GM19324 (cell line): ENCODE measurements at regions not wholly inside any gene's neighbourhood (a gene's known extent, or its start where the extent isn't known, plus 50 kb on each side); places are given as distances from the start of the nearest gene placed in this dataset.
"Not testable (repeated sequence)": the region's sequence is repeated elsewhere in the genome, so short reads cannot be mapped to it uniquely, and the experiment has no call there.

ENCODE experiments used
- ATAC-seq: cut with Tn5 transposase; IDR thresholded peaks from one replicate; pipeline ENCODE4 v1.9.1; 2021; ENCODE audit warnings: mild to moderate bottlenecking, moderate library complexity; ENCODE audit not compliant: unreplicated experiment, low FRiP score

DNA sequence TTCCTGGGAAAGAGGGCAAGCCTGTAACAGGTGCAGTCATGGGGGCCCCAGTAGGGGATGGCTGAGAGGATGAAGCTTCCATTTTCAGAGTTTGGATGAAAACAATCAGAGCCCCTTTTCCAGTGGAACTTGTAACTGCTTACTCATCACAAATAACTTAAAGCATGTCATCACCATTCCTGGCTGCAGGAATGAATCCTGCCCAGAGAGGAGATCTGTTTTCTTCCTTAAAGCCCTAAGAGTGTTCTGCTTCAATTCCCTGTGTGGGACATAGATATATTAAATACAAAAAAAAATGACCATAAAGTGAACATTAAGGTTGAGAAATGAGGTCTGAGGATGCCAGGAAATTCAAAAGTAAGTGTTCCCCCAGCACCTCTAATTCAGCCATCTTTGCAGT is 183.4 kb upstream of the MEIS1 start:
- ATAC-seq: no peak

DNA sequence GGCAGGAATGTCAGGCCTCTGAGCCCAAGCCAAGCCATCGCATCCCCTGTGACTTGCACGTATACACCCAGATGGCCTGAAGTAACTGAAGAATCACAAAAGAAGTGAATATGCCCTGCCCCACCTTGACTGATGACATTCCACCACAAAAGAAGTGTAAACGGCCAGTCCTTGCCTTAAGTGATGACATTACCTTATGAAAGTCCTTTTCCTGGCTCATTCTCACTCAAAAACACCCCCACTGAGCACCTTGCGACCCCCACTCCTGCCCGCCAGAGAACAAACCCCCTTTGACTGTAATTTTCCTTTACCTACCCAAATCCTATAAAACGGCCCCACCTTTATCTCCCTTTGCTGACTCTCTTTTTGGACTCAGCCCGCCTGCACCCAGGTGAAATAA is 185.8 kb upstream of the MEIS1 start:
- ATAC-seq: not testable (repeated sequence)

DNA sequence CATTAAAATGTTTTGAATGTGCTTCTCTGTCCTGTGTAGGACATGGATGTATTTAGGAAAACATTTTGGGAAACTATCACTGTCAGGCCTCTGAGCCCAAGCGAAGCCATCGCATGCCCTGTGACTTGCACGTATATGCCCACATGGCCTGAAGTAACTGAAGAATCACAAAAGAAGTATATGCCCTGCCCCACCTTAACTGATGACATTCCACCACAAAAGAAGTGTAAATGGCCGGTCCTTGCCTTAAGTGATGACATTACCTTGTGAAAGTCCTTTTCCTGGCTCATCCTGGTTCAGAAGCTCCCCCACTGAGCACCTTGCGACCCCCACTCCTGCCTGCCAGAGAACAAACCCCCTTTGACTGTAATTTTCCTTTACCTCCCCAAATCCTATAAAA is 191.1 kb upstream of the MEIS1 start:
- ATAC-seq: not testable (repeated sequence)

DNA sequence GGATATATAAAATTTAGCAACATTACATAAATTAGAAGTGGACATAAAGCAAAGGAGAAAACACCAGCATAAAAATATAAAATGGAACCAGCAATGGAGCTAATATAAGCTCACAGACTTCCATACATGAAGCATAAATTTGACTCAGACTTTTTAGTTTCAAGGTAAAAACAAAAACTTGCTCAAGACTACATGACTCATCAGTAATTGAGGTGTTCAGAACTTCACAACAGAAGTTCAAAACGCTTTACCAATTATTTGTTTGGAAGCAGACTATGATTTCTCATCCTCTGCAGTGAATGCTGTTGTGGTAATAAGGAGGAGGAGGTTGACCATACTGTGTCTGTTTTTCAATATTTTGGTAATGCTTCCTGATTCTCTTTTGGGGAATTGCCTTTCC is 192.0 kb upstream of the MEIS1 start:
- ATAC-seq: not testable (repeated sequence)

DNA sequence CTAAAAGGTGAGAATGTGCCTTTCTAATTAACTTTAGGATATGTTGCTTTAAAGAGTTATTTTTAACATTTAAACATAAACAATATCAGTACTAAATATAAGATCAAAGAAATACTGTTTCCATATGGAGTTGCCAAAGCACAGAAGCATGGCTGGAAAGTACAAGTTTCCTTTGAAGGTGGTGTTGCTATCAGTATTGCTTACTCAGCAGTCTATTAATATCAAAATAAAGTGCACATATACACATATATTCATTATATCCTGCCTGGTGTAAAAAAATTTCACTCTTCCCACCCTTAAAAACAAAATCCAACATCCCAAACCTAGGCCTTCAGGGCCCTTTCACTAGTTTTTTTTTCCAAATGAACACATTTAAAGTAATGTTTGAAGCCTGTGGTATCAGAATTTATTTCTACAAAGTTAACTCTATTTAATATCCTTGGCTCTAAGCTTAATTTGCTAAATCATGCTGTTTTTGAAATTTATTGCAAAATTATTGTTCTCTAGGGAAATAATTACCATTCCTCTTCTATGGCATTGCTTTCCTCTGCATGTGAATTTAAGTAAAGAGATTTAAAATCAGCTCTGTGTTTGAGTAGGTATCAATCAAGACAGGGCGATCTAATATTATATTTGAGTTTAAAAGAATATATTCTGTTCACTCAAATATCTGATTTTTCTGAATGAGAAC is 192.7 kb upstream of the MEIS1 start:
- no peak for ATAC-seq

DNA sequence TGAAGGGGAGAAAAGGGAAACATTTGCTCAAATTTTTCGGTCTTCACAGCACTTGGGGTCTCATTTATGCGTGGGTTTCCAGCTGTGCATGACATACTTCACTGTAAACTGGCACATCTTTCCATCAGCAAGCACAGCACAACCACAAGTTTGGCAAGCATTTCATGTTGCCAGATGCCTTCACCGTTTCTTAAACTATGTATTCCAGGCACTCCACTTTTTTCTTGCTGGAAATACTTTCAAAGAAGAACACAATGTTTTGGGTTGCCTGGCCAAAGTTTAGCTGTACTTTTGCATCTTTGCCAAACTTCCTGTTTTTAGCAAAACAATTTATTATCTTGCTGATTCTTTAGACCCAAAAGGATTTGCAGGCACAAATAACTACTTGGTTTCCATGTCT is 194.6 kb upstream of the MEIS1 start:
- no peak for ATAC-seq

DNA sequence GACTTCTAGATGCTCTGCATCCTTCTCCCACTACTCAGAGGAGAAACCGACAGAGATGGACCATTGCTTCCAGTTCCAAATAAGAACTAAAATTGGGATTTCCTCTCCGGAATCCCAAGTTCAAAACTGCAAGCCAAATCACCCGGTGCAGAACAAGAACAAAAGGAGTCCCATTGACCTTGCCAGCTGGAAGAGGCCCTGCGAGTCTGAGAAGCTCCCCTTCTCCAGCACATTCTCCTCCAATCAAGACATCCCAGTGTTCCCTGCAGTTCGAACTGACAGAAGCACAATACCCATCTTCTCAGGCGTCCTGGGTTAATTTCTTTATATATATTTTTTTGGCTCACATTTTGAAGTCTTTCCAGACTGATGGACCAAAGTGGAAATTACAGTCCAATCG is 195.3 kb upstream of the MEIS1 start:
- no peak for ATAC-seq

DNA sequence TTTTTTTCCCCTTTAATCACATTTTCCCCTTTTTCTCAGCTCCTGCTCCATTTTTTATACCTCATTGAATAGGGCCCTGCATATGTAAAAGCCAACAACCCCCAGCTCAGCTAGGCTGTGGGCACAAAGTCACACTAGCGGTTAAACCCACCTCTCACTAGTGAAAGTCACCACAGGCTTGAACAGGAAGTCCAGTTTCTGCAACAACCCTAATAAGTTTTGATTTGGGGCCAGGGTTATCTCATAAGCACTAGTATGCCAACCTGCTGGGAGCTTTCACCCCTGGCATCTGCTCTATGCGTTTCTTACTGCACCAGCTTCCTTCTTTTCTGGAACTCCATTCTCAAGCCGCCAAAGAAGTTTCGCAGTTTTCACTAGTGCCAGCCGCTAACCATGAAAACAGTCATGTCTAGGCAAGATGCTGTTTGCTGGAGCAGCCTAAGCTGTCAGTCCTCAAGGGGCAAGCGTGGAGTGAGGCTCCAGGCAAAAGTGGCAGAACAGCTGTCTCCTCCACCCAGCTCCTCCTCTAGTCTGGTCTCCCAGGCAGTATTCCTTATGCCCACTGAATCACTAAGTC is 197.0 kb upstream of the MEIS1 start:
- no peak for ATAC-seq

DNA sequence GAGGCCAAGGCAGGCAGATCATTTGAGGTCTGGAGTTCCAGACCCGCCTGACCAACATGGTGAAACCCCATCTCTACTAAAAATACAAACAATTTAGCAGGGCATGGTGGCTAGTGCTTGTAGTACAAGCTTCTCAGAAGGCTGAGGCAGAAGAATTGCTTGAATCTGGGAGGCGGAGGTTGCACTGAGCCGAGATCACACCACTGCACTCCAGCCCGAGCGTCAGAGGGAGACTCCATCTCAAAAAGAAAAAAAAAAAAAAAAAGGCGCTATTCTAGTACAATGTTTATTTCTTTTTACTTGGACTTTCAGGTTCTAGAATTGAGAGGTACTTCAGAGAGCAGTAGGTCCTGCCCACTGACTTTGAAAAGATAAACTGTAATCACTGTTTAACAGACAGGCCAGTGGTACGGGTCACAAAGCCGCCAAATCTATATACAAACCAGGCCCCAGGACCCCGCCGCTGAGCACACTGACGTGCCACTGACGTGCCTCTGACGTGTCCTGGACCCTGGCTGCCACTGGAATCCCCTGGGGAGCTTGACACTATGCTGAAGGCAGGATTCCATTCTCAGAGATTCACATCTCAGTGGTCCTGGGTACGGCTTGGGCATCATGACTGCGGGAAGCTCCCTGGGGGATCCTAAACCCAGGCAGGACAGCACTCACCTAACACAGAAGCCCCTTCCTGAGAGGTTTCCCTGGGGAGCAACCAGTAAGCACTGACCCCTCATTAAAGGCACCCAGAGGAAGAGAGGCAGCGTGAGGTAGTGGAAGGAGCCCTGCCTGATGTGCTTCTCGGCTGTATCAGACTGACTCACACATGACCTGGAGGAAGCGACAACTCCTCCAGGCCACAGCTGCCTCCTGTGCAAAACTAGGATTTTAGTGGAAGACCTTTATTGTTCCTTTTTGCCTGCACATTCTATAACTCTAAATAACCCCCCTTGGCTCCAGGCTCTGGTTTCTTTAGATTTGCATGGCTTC is 197.8 kb upstream of the MEIS1 start:
- no peak for ATAC-seq

DNA sequence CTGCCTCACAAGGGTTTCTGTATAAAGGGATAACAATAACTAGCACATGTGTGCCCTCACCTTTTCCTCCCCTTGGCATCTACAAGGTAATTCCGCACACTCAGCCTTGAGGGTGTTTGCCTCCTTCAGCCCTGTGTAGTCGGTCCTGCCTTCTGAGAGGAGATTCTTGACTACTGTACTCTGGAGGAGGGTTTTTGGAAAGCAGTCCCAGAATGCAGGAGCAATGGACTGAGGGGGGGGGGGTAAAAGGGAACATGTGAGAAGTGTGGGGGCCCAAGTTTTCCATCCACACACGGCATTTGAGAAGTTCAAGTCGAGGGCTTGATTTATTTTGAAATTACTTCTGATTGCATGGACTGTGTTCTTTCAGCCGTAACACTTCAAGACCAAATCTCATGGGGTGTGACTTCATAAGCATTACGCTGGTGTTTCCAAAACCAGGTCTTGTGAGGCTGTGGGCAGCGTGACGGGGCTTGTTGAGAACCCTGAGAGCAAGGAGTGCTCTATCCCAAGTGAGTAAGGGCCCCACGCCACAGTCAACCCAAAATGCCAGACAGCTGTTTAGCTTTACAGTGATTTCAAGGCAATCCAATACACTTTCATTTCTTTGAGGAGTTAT is 198.7 kb upstream of the MEIS1 start:
- ATAC-seq: no peak

DNA sequence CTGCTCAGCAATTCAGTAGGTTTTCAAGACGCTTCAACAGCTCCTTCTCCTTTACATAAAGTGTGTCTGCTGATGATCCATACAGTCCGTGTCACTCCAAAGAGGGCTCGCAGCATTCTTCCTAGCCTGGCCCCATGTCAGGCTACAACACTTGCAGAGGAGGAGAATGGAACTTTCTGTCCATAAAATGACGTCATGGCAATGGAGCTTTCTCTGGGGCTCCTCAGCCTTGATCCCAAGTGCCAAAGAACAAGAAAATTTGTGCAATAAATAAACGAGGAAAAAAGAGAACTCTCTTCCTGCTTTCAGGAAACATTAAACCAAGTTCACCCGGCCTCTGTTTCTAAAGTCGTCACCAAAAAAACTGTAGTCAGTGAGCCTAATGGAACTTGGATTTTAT is 199.5 kb upstream of the MEIS1 start:
- no peak for ATAC-seq

DNA sequence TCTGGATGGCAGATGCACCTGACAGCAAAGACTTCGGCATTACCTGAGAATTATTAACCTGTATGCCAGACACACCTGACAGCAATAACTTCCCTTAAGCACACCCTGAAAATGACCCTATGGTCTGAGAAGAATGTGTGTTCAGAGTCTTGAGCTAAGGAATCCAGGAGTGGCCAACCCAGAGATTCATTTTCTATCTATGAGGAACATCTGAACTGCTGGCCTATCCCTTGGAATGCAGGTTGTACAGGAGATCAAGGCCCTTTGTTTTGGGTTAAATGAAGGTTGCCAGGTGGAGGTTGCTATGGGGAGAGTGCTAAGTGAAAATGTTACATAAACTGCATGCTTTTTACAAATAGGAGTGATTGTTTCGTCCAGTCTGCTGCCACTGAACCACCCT is 200.9 kb upstream of the MEIS1 start:
- ATAC-seq: no peak

DNA sequence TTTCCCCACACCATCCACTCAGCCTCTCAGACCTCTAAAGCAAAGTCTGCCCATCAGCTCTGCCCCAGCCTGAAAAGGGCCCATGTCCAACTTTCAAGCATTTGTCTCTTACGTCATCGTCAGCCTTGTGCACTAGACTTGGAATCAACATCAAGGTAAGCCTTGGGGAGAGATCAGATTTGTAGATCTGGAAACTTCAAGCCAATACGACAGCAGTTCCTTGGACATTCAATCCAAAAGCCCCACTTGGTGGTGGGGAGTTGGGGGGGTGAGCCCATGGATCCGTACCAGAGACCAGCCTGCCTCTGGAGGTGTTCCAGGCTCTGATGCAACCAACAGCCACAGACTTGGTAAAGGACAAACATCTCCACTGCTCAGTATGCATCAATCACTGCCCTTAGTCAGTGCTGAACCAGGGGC is 206.8 kb upstream of the MEIS1 start:
- no peak for ATAC-seq

DNA sequence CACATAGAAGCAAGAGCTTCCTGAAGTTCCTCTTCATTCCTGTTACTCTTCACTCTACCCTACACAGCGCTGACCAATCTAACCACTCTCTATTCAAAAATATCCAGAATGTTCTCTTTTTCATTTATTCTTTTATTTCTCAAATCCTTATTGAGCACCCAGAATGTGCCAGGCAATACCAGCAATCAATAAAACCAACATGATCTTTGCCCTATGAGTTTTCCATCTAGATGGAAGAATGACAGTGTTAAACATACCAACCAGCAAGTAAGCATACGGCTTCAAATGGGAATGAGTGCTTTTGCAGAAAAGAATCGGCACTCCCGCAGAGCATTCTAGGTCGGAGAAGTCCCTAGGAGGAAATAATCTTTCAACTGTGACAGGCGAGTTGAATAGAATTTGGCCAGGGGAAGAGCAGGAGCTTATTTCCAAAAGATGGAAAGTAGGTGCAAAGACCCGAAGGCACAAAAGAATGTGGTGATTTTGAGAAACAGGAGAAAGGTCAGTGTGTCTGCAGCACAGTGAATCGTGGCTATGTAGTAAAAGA is 217.8 kb upstream of the MEIS1 start:
- ATAC-seq: no peak

DNA sequence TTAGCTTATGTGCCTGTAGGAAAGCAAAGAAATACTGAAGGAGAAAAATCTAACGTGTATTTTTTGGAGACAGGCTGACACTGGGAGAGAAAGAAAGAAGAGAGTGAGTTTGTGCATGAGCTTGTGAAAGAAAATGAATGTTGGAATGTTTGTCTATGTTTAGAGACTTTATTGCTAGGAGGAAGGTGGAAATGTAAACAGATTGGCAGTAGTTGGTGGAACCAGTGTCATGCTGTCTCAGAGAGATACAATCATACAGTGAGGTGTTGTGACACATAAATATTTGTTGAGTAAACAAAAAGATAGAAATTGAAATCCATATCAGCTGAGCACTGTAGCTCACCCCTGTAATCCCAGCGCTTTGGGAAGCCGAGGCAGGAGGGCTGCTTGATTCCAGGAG is 222.2 kb upstream of the MEIS1 start:
- no peak for ATAC-seq

DNA sequence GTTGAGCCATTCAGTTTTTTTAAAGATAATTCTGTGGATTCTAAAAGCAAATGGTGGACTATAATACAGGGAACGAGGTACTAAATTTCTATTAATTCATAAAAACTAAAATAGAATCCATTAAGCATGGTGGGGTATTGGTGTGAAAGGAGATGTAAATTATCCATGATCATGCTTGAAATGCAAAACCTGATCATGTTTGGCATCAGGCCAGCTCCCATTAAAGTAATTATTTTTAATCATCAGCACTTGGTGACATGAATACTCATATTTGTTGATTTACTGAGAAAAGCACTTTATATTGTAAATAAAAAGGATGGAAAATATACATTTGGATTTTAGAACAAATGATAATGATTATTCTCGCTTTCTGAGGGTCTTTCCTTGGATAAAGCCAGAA is 232.3 kb upstream of the MEIS1 start:
- no peak for ATAC-seq

DNA sequence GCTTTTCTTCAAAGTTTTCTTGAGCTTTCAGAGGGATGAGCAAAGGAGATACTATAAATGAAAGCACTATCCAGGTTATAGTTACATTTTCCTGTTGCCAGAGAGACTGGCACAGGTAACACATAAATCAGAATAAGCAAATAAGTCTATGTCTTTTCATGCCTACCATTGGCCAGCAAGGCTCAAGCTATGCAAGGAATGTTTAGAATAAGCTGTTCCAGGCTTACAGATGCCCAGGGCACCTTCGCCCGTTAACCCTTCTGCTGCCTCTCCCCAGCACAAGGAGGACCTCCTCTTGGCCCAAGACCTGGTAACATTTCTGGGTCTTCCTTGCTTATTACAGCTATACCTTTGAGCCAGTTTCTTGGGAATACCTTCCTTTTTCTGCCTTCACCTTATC is 233.7 kb upstream of the MEIS1 start:
- ATAC-seq: no peak

DNA sequence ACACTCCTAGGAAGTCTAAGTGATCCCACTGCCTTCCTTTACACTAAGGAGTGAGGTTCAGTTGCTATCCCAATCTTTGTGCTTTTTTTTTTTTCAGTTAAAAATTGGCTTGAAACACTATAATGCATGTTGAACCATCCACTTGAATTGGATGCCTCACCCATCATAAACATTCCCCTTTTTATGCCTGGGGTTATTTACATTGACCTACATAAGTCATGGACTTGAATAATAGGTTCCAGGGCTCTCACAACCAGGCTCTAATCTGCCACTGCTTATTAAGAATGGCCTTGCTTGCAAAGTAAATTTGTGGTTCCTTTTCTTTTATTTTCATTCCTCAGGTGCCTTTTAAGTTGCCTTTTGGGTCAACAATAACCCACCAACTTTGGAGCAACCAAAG is 236.1 kb upstream of the MEIS1 start:
- no peak for ATAC-seq

DNA sequence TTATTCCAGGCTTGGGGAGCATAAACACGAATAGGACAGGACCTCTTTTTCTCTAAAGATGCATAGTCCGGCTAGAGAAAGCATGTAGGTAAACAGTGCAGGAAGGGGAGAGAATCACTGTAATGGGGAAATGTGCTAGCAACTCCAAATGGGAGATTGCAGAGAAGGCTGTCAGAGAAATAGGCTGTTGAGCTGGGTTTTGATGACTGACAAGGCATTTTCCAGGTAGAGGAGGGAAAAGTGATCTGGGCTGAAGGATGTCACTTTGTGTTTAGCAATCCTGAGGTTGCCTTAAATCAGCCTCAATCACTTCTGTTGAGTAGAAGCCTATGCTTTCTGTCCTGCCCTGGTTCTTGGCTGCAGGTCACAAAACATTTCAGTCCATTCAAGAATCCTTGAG is 242.0 kb upstream of the MEIS1 start:
- no peak for ATAC-seq

DNA sequence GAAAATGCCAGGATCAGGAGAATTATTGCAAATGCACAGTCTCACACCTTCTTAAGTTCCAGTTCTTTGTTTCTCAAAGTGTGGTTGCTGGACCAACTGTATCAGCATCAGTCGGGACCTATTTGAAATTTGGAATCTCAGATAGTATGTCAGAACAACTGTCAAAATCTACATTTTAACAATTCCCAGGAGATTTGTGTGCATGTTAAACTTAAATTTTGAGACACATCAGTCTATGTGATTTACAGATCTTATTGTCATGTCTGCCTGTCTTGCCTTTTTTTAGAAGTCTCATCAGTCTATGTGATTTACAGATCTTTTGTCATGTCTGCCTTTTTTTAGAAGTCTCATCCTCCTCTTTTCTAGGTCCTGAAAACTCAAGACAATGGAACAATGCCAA is 243.6 kb upstream of the MEIS1 start:
- no peak for ATAC-seq

DNA sequence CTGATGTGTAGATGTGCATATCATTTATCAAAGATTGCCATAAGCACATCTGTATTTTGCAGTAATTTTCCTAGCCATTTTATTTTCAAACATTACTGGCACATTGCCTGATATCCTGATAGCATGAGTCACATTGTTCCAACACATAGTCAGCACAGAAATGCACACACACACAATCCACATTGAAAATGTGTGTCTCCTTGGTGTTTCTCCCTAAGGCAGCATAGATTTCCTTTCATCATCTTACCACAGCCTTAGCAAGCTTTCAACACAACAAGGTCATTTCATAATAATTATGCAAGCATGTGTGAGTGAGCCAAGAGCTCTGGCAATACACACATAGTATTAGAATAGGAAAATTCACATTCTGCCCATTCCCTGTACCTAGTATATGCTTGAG is 245.4 kb upstream of the MEIS1 start:
- no peak for ATAC-seq
